ENCODE measurements at regions not wholly inside any gene's neighbourhood (a gene's known extent, or its start where the extent isn't known, plus 50 kb on each side); places are given as distances from the start of the nearest gene placed in this dataset.

DNA sequence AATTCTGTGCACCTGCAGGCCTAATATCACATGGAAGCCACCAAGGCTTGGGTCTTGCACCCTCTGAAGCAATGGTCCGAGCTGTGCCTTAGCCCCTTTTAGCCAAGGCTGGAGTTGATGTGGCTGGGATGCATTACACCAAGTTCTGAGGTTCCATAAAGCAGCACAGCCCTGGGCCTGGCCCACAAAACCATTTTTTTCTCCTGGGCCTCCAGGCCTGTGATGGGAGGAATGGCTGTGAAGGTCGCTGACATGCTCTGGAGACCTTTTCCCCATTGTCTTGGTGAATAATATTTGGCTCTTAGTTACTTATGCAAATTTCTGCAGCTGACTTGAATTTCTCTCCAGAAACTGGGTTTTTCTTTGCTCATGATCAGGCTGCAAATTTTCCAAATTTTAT lies 167.3 kb downstream of the HTR1A start:
- Histone ChIP-seq H3K9me3 (ENCODE audit: insufficient read depth in 2 of 2, low read depth in 1 of 2, low read length in 1 of 2) (peaks cover 13 to 19% of the 10 kb centered on the region in 2 experiments), H4K20me1 (replicated peaks in 1 of 2; ENCODE audit: control insufficient read depth in 1 of 2, insufficient read depth in 2 of 2, low read length in 2 of 2) (no peaks in the 10 kb centered on the region), H3K4me2 (ENCODE audit: insufficient read depth in 1 of 2, low read depth in 2 of 2, low read length in 2 of 2) (no peak overlapping the region), H3K14ac (ENCODE audit: insufficient read length) (no peak overlapping the region), H3K4me1 (replicated peaks in 1 of 4; ENCODE audit: control insufficient read depth in 3 of 4, insufficient read depth in 4 of 4, low read length in 3 of 4) (no peaks in the 10 kb centered on the region), H2BK120ac (replicated peaks; ENCODE audit: low read depth, low read length) (no peak overlapping the region), H3K56ac (replicated peaks; ENCODE audit: insufficient read length, low read depth, low read length) (no peak overlapping the region), H4K8ac (ENCODE audit: extremely low read depth, insufficient read depth, low read length) (no peak overlapping the region), H2BK15ac (ENCODE audit: low read length) (no peak overlapping the region), H3K36me3 (ENCODE audit: control insufficient read depth in 2 of 4, insufficient read depth in 4 of 4, low read length in 3 of 4) (no peaks in the 10 kb centered on the region), H2BK12ac (ENCODE audit: low read depth, low read length) (no peak overlapping the region), H3K4ac (replicated peaks; ENCODE audit: insufficient read length, low read depth, low read length) (no peak overlapping the region), H3K27me3 (replicated peaks in 1 of 4; ENCODE audit: control insufficient read depth in 3 of 4, extremely low read depth in 1 of 4, insufficient read depth in 3 of 4, low read length in 3 of 4) (no peaks in the 10 kb centered on the region), H3K79me1 (ENCODE audit: low read depth, low read length) (no peaks in the 10 kb centered on the region), H3K23ac (ENCODE audit: insufficient read length) (no peak overlapping the region), H4K5ac (ENCODE audit: insufficient read length, low read depth, low read length) (no peak overlapping the region), H4K91ac (replicated peaks; ENCODE audit: insufficient read length, low read length) (no peak overlapping the region), H3K18ac (ENCODE audit: extremely low read depth, low read length) (no peak overlapping the region), H3K79me2 (ENCODE audit: control insufficient read depth in 1 of 2, insufficient read depth in 2 of 2, low read length in 2 of 2) (no peaks in the 10 kb centered on the region), H3K9ac (replicated peaks in 1 of 4; ENCODE audit: extremely low read depth in 1 of 4, low read depth in 3 of 4, low read length in 3 of 4) (no peak overlapping the region), H2BK20ac (ENCODE audit: low read length) (no peak overlapping the region), H3K27ac (ENCODE audit: low read depth, low read length) (no peak overlapping the region), H2AK5ac (ENCODE audit: low read depth, low read length) (no peak overlapping the region), H2BK5ac (ENCODE audit: low read depth, low read length) (no peak overlapping the region), H3K4me3 (ENCODE audit: extremely low read depth in 1 of 4, insufficient read depth in 2 of 4, low read depth in 3 of 4, low read length in 4 of 4) (no peak overlapping the region), H3K23me2 (ENCODE audit: low read depth, low read length) (no peaks in the 10 kb centered on the region), H2AFZ (ENCODE audit: low read length) (no peak overlapping the region)
- FAIRE-seq (no peak), DNase-seq (ENCODE audit: low read depth in 1 of 2, low spot score in 2 of 2) (no peak)
- 97% methylated on average over 2 of the region's 2 CpGs; no CpG with 5 or more reads in 1 of the 2 experiments for WGBS, 2 experiments (ENCODE audit: extremely low coverage in 1 of 2, insufficient coverage in 1 of 2, insufficient read length in 1 of 2, insufficient replicate concordance in 2 of 2, low coverage in 1 of 2, low lambda C conversion rate in 2 of 2, missing lambda C conversion rate in 1 of 2)
- ChIA-PET POLR2A (ENCODE audit: partially characterized antibody) (no interaction called here), CTCF (ENCODE audit: partially characterized antibody) (no interaction called here)
- TF ChIP-seq POLR2A (IDR thresholded peaks at IDR 0.05; ENCODE audit: control extremely low read depth in 1 of 2, low read depth in 2 of 2, low read length in 2 of 2) (no peak), TAF1 (IDR thresholded peaks at IDR 0.05; ENCODE audit: low read depth, low read length) (no peak)
- TF ChIP-seq, protein P1, sequence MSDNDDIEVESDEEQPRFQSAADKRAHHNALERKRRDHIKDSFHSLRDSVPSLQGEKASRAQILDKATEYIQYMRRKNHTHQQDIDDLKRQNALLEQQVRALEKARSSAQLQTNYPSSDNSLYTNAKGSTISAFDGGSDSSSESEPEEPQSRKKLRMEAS (IDR thresholded peaks at IDR 0.05), result no peak

Measured in H1 (cell line).